Muscle layer of duodenum (tissue), 2 donors: ENCODE measurements at regions not wholly inside any gene's neighbourhood (a gene's known extent, or its start where the extent isn't known, plus 50 kb on each side); places are given as distances from the start of the nearest gene placed in this dataset.

ENCODE experiments used
- H3K27ac ChIP-seq: one replicate; pipeline ENCODE4 v1.7.0; 2013; ENCODE audit warnings: mild to moderate bottlenecking, low read length
- H3K27me3 ChIP-seq: one replicate; pipeline ENCODE4 v1.7.0; 2013; ENCODE audit warnings: low read depth, mild to moderate bottlenecking, control low read depth, low read length
- H3K36me3 ChIP-seq, 2 donors: one replicate each; pipeline ENCODE4 v1.7.0; 2013; ENCODE audit warnings: low read length in 2 of 2, control low read depth in 1 of 2, mild to moderate bottlenecking in 1 of 2; ENCODE audit not compliant: insufficient read depth in 2 of 2, control insufficient read depth in 1 of 2
- H3K4me1 ChIP-seq, 2 donors: one replicate each; pipeline ENCODE4 v1.7.0; 2013; ENCODE audit warnings: low read length in 2 of 2, mild to moderate bottlenecking in 2 of 2, control low read depth in 1 of 2, moderate library complexity in 1 of 2; ENCODE audit not compliant: insufficient read depth in 2 of 2, control insufficient read depth in 1 of 2
- H3K4me3 ChIP-seq, 2 donors: one replicate each; pipeline ENCODE4 v1.7.0; 2013; ENCODE audit warnings: low read length in 2 of 2, low read depth in 1 of 2, mild to moderate bottlenecking in 1 of 2
- H3K9me3 ChIP-seq, 2 donors: one replicate each; pipeline ENCODE4 v1.7.0; 2013; ENCODE audit warnings: low read length in 2 of 2, control low read depth in 1 of 2, mild to moderate bottlenecking in 1 of 2; ENCODE audit not compliant: control insufficient read depth in 1 of 2
- donor health status: healthy.

GRCh38 chr3:22594990-22595389 lies 608.1 kb upstream of the UBE2E2 start:
- no peaks in the 10 kb centered on the region for H3K4me1 ChIP-seq
- no peaks in the 10 kb centered on the region for H3K9me3 ChIP-seq
- H3K4me3 ChIP-seq, result no peak overlapping the region
- H3K27ac ChIP-seq, result no peak overlapping the region
- no peaks in the 10 kb centered on the region for H3K27me3 ChIP-seq
- no peaks in the 10 kb centered on the region for H3K36me3 ChIP-seq

- no peak overlapping the region for H3K4me3 ChIP-seq
- no peaks in the 10 kb centered on the region for H3K27me3 ChIP-seq
- no peak overlapping the region for H3K27ac ChIP-seq
- no peaks in the 10 kb centered on the region for H3K4me1 ChIP-seq
- H3K9me3 ChIP-seq, result no peaks in the 10 kb centered on the region
- no peaks in the 10 kb centered on the region for H3K36me3 ChIP-seq
These were observed 596.7 kb upstream of the UBE2E2 start for GRCh38 chr3:22606461-22606860.

- H3K9me3 ChIP-seq, result no peaks in the 10 kb centered on the region
These were observed 596.2 kb upstream of the UBE2E2 start for GRCh38 chr3:22606938-22607337.

GRCh38 chr3:22608093-22608492 lies 595.0 kb upstream of the UBE2E2 start:
- Histone ChIP-seq H3K4me3 (no peak overlapping the region), H3K36me3 (no peaks in the 10 kb centered on the region), H3K27me3 (no peaks in the 10 kb centered on the region), H3K27ac (no peak overlapping the region), H3K4me1 (no peaks in the 10 kb centered on the region), H3K9me3 (no peaks in the 10 kb centered on the region)

More at GRCh38 chr3:22606938-22607337, 596.2 kb upstream of the UBE2E2 start:
- Histone ChIP-seq H3K27ac (no peak overlapping the region), H3K36me3 (no peaks in the 10 kb centered on the region), H3K4me3 (no peak overlapping the region), H3K27me3 (no peaks in the 10 kb centered on the region), H3K4me1 (no peaks in the 10 kb centered on the region)

- Histone ChIP-seq H3K27me3 (no peaks in the 10 kb centered on the region), H3K4me1 (no peaks in the 10 kb centered on the region), H3K36me3 (no peaks in the 10 kb centered on the region), H3K27ac (no peak overlapping the region), H3K9me3 (no peaks in the 10 kb centered on the region), H3K4me3 (no peak overlapping the region)
These were observed 594.4 kb upstream of the UBE2E2 start for GRCh38 chr3:22608721-22609120.

GRCh38 chr3:22609139-22609538 lies 594.0 kb upstream of the UBE2E2 start:
- no peaks in the 10 kb centered on the region for H3K9me3 ChIP-seq
- H3K27ac ChIP-seq, result no peak overlapping the region
- no peaks in the 10 kb centered on the region for H3K27me3 ChIP-seq
- no peaks in the 10 kb centered on the region for H3K36me3 ChIP-seq
- no peaks in the 10 kb centered on the region for H3K4me1 ChIP-seq
- H3K4me3 ChIP-seq, result no peak overlapping the region

- no peaks in the 10 kb centered on the region for H3K4me1 ChIP-seq
- no peak overlapping the region for H3K4me3 ChIP-seq
- H3K36me3 ChIP-seq, result no peaks in the 10 kb centered on the region
- no peaks in the 10 kb centered on the region for H3K27me3 ChIP-seq
- no peak overlapping the region for H3K27ac ChIP-seq
- no peaks in the 10 kb centered on the region for H3K9me3 ChIP-seq
These were observed 590.2 kb upstream of the UBE2E2 start for GRCh38 chr3:22612927-22613326.

- Histone ChIP-seq H3K36me3 (no peaks in the 10 kb centered on the region), H3K4me1 (no peaks in the 10 kb centered on the region), H3K27ac (no peak overlapping the region), H3K9me3 (no peaks in the 10 kb centered on the region), H3K4me3 (no peak overlapping the region), H3K27me3 (no peaks in the 10 kb centered on the region)
These were observed 587.3 kb upstream of the UBE2E2 start for GRCh38 chr3:22615790-22616189.

- H3K4me3 ChIP-seq, result no peak overlapping the region
- H3K4me1 ChIP-seq, result no peaks in the 10 kb centered on the region
- no peaks in the 10 kb centered on the region for H3K9me3 ChIP-seq
- H3K27me3 ChIP-seq, result no peaks in the 10 kb centered on the region
- H3K27ac ChIP-seq, result no peak overlapping the region
- no peaks in the 10 kb centered on the region for H3K36me3 ChIP-seq
These were observed 585.8 kb upstream of the UBE2E2 start for GRCh38 chr3:22617372-22617771.

GRCh38 chr3:22620498-22620897 lies 582.6 kb upstream of the UBE2E2 start:
- Histone ChIP-seq H3K36me3 (no peaks in the 10 kb centered on the region), H3K27me3 (no peaks in the 10 kb centered on the region), H3K9me3 (no peaks in the 10 kb centered on the region)

GRCh38 chr3:22621205-22621809 lies 581.8 kb upstream of the UBE2E2 start:
- H3K36me3 ChIP-seq, result no peaks in the 10 kb centered on the region
- no peak overlapping the region for H3K4me3 ChIP-seq
- H3K9me3 ChIP-seq, result peaks cover 0 to 2% of the 10 kb centered on the region in 2 donors
- no peaks in the 10 kb centered on the region for H3K4me1 ChIP-seq
- H3K27ac ChIP-seq, result no peak overlapping the region
- no peaks in the 10 kb centered on the region for H3K27me3 ChIP-seq

More at GRCh38 chr3:22620498-22620897, 582.6 kb upstream of the UBE2E2 start:
- Histone ChIP-seq H3K4me3 (no peak overlapping the region), H3K4me1 (no peaks in the 10 kb centered on the region), H3K27ac (no peak overlapping the region)

GRCh38 chr3:22627993-22628499 lies 575.1 kb upstream of the UBE2E2 start:
- no peak overlapping the region for H3K4me3 ChIP-seq
- H3K27me3 ChIP-seq, result peaks cover 3% of the 10 kb centered on the region
- H3K36me3 ChIP-seq, result no peaks in the 10 kb centered on the region
- H3K9me3 ChIP-seq, result peaks cover 0 to 2% of the 10 kb centered on the region in 2 donors
- H3K27ac ChIP-seq, result no peak overlapping the region
- no peaks in the 10 kb centered on the region for H3K4me1 ChIP-seq
